ENCODE measurements at regions not wholly inside any gene's neighbourhood (a gene's known extent, or its start where the extent isn't known, plus 50 kb on each side); places are given as distances from the start of the nearest gene placed in this dataset.

DNA sequence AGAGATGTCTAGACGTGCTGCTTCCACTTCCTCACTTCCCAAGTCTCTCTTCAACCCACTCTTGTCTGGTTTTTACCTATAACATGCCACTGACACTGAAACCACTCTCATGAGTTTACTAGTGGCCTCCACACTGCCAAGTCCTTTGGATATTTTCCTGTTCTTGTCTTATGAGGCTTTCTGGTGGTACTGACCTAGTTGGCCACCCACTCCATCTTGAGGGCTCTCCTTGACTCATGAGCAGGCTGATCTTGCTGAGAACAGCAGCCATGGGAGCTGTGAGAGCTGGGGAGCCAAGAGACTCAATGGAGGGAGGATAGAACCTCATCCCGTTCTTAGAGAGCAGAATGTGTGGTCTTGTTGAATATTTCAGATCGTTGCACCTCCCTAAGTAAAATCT is 283.4 kb upstream of the PRDM1 start:
- Histone ChIP-seq H3K36me3 (ENCODE audit: insufficient read depth, low read length) (no peaks in the 10 kb centered on the region), H3K27ac (ENCODE audit: low read depth, low read length) (no peak overlapping the region)

GRCh38 chr6:105800871-105801270 is 285.3 kb upstream of the PRDM1 start:
- Histone ChIP-seq H3K36me3 (ENCODE audit: insufficient read depth, low read length) (no peaks in the 10 kb centered on the region), H3K4me3 (ENCODE audit: low read depth, low read length) (no peak overlapping the region), H3K27ac (ENCODE audit: low read depth, low read length) (no peak overlapping the region), H3K27me3 (ENCODE audit: insufficient read depth, low read length) (no peaks in the 10 kb centered on the region), H3K79me2 (ENCODE audit: control insufficient read depth, insufficient read depth, low read length, unreplicated experiment) (no peaks in the 10 kb centered on the region), H3K4me1 (ENCODE audit: control insufficient read depth, insufficient read depth, low read length, unreplicated experiment) (peaks cover 35% of the 10 kb centered on the region), H2AFZ (ENCODE audit: low read length, unreplicated experiment) (no peak overlapping the region)

More for the DNA sequence above, 283.4 kb upstream of the PRDM1 start:
- peaks cover 29% of the 10 kb centered on the region for H3K4me1 ChIP-seq (ENCODE audit: control insufficient read depth, insufficient read depth, low read length, unreplicated experiment)
- H3K79me2 ChIP-seq (ENCODE audit: control insufficient read depth, insufficient read depth, low read length, unreplicated experiment): no peaks in the 10 kb centered on the region
- no peaks in the 10 kb centered on the region for H3K27me3 ChIP-seq (ENCODE audit: insufficient read depth, low read length)
- H2AFZ ChIP-seq (ENCODE audit: low read length, unreplicated experiment): no peak overlapping the region
- H3K4me3 ChIP-seq (ENCODE audit: low read depth, low read length): no peak overlapping the region

GRCh38 chr6:105800398-105800797 is 285.7 kb upstream of the PRDM1 start:
- Histone ChIP-seq H2AFZ (ENCODE audit: low read length, unreplicated experiment) (no peak overlapping the region), H3K27me3 (ENCODE audit: insufficient read depth, low read length) (no peaks in the 10 kb centered on the region), H3K4me3 (ENCODE audit: low read depth, low read length) (no peak overlapping the region), H3K79me2 (ENCODE audit: control insufficient read depth, insufficient read depth, low read length, unreplicated experiment) (no peaks in the 10 kb centered on the region), H3K4me1 (ENCODE audit: control insufficient read depth, insufficient read depth, low read length, unreplicated experiment) (peaks cover 31% of the 10 kb centered on the region), H3K36me3 (ENCODE audit: insufficient read depth, low read length) (no peaks in the 10 kb centered on the region), H3K27ac (ENCODE audit: low read depth, low read length) (no peak overlapping the region)

DNA sequence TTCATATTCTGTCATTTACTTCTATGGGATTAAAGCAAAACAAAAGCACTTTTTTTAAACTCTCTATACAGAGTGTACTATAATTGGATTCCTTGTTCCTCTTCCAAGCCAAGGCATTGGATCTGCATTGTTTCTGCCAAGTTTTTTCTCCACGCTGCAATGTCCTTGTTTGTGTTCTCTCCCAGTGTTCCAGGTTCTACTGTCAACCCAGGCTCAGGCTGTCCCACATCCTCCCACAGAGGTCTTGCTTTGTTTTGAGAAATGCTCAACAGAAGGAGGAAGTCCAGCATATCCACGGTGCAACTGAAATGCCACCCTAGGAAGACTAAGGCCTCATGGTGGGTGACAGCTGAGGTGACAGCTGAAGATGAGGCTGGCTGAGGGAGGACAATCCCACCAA is 287.1 kb upstream of the PRDM1 start:
- Histone ChIP-seq H3K4me3 (ENCODE audit: low read depth, low read length) (no peak overlapping the region), H3K27me3 (ENCODE audit: insufficient read depth, low read length) (no peaks in the 10 kb centered on the region), H3K4me1 (ENCODE audit: control insufficient read depth, insufficient read depth, low read length, unreplicated experiment) (peaks cover 22% of the 10 kb centered on the region), H3K27ac (ENCODE audit: low read depth, low read length) (no peak overlapping the region), H3K36me3 (ENCODE audit: insufficient read depth, low read length) (no peaks in the 10 kb centered on the region), H3K79me2 (ENCODE audit: control insufficient read depth, insufficient read depth, low read length, unreplicated experiment) (no peaks in the 10 kb centered on the region), H2AFZ (ENCODE audit: low read length, unreplicated experiment) (no peak overlapping the region)

DNA sequence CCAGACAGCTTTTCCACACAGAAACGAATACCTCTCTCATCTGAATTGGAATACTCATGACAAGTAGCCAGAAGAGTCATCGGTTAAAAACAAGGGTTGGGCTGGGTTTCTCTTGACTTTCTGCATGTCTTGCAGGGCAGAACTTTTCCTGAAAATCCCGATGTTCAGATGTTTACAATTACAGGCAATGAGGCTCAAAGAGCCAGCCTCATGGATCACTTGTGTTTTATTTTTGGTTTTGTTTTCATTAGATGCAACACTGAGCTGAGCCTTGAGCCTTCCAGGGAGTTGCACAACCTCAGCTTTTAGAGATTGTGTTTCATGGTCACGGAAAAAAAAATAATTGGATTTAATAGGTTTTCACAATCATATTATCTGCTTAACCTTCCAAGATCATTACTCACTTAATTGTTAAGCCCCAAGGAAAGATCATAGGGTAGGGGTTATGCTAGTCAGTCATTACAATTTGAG is 288.1 kb upstream of the PRDM1 start:
- peaks cover 18% of the 10 kb centered on the region for H3K4me1 ChIP-seq (ENCODE audit: control insufficient read depth, insufficient read depth, low read length, unreplicated experiment)
- H3K79me2 ChIP-seq (ENCODE audit: control insufficient read depth, insufficient read depth, low read length, unreplicated experiment): no peaks in the 10 kb centered on the region
- H3K27ac ChIP-seq (ENCODE audit: low read depth, low read length): peak overlapping the region; percentile 29
- H3K4me3 ChIP-seq (ENCODE audit: low read depth, low read length): peak overlapping the region; percentile 36
- H3K27me3 ChIP-seq (ENCODE audit: insufficient read depth, low read length): no peaks in the 10 kb centered on the region
- H2AFZ ChIP-seq (ENCODE audit: low read length, unreplicated experiment): peak overlapping the region; percentile 83
- no peaks in the 10 kb centered on the region for H3K36me3 ChIP-seq (ENCODE audit: insufficient read depth, low read length)

DNA sequence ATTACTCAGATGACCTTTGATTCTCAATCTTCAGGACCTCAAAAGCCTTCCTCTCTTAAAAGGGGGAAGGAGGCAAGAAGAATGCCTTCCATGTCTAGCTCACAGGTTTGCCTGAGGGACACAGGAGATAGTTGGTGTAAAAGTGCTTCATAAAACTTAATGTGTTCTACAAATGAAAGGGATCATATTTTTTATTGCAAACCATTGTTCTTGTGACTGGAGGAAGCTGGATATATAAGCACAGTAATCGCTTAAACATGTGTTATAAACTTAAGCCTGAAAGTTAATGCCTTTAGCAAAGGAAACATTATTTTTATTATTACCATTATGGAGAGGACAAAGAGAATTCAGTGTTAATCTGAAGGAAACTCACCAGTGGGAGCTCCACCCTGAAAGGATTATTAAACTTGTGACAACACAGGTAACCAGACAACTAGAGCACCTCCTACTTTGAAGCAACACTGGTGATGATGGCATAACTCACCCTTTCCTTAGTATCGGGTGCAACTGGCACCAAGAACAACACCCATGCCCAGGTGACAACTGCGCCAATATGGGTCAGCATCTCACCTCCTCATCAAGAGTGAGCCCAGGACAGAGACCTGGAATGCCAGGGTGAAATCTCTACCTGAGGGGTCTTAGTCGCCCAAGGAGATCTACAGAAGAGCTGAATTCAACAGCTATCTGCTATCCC is 288.7 kb upstream of the PRDM1 start:
- Histone ChIP-seq H3K79me2 (ENCODE audit: control insufficient read depth, insufficient read depth, low read length, unreplicated experiment) (no peaks in the 10 kb centered on the region), H3K27me3 (ENCODE audit: insufficient read depth, low read length) (no peaks in the 10 kb centered on the region), H3K4me3 (ENCODE audit: low read depth, low read length) (peak overlapping the region; percentile 36), H3K4me1 (ENCODE audit: control insufficient read depth, insufficient read depth, low read length, unreplicated experiment) (peaks cover 18% of the 10 kb centered on the region), H2AFZ (ENCODE audit: low read length, unreplicated experiment) (peak overlapping the region; percentile 83), H3K27ac (ENCODE audit: low read depth, low read length) (peak overlapping the region; percentile 29), H3K36me3 (ENCODE audit: insufficient read depth, low read length) (no peaks in the 10 kb centered on the region)

DNA sequence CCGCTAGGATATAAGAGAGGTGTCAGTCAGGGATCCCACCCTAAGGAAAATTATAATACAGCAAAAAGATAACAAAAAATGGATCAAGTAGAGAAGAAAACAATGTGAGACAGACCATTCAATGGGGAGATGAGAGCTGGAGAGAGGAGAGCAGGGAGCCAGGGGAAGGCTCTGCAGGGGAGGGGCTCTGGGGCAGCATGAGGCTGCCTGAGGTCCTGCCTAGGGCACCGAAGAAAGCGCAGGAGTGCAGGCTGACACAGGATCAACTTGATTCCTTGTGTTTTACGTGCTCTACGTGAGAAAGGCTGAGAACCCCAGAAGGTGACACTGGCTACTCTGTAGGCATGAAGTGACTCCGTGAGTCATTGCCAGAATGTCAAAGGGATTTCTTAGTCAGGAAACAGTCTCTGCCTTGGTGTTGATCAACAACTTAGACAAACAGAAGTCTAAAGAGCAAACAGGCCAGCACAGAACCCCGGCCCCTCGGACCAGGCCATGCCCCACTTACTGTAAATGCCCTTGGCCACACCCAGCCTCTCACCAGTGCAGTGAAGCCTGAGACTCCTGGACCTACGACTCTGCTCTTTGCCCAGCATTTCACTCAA is 290.1 kb upstream of the PRDM1 start:
- no peak overlapping the region for H2AFZ ChIP-seq (ENCODE audit: low read length, unreplicated experiment)
- no peaks in the 10 kb centered on the region for H3K79me2 ChIP-seq (ENCODE audit: control insufficient read depth, insufficient read depth, low read length, unreplicated experiment)
- peaks cover 18% of the 10 kb centered on the region for H3K4me1 ChIP-seq (ENCODE audit: control insufficient read depth, insufficient read depth, low read length, unreplicated experiment)
- no peaks in the 10 kb centered on the region for H3K36me3 ChIP-seq (ENCODE audit: insufficient read depth, low read length)
- H3K27ac ChIP-seq (ENCODE audit: low read depth, low read length): no peak overlapping the region
- H3K4me3 ChIP-seq (ENCODE audit: low read depth, low read length): no peak overlapping the region
- H3K27me3 ChIP-seq (ENCODE audit: insufficient read depth, low read length): no peaks in the 10 kb centered on the region

DNA sequence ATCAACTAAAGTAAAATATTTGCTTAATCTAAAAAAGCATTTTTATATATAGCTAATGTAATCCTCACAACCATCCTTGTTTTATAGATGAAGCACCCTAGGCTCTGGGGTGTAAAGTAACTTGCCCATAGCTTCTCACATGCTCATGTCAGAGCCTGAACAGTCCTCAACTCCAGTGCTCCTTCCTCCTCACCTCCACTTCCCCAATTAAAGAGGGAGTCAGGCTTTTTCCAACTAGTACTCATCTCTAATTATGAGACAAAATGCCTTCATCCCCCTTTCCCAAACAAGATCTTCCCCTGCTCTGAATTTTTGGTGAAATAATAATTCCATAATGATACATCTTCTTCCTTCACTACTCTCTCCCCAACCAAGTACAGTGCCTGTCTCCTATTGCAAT is 290.8 kb upstream of the PRDM1 start:
- H3K27ac ChIP-seq (ENCODE audit: low read depth, low read length): no peak overlapping the region
- H3K4me3 ChIP-seq (ENCODE audit: low read depth, low read length): no peak overlapping the region
- no peak overlapping the region for H2AFZ ChIP-seq (ENCODE audit: low read length, unreplicated experiment)
- no peaks in the 10 kb centered on the region for H3K79me2 ChIP-seq (ENCODE audit: control insufficient read depth, insufficient read depth, low read length, unreplicated experiment)
- H3K36me3 ChIP-seq (ENCODE audit: insufficient read depth, low read length): no peaks in the 10 kb centered on the region
- peaks cover 18% of the 10 kb centered on the region for H3K4me1 ChIP-seq (ENCODE audit: control insufficient read depth, insufficient read depth, low read length, unreplicated experiment)
- H3K27me3 ChIP-seq (ENCODE audit: insufficient read depth, low read length): no peaks in the 10 kb centered on the region

- Histone ChIP-seq H3K4me3 (ENCODE audit: low read depth, low read length) (no peak overlapping the region), H3K27me3 (ENCODE audit: insufficient read depth, low read length) (no peaks in the 10 kb centered on the region), H3K79me2 (ENCODE audit: control insufficient read depth, insufficient read depth, low read length, unreplicated experiment) (no peaks in the 10 kb centered on the region), H3K36me3 (ENCODE audit: insufficient read depth, low read length) (no peaks in the 10 kb centered on the region), H2AFZ (ENCODE audit: low read length, unreplicated experiment) (no peak overlapping the region), H3K4me1 (ENCODE audit: control insufficient read depth, insufficient read depth, low read length, unreplicated experiment) (peaks cover 18% of the 10 kb centered on the region), H3K27ac (ENCODE audit: low read depth, low read length) (no peak overlapping the region)
Observed at GRCh38 chr6:105794870-105795269, 291.3 kb upstream of the PRDM1 start.

DNA sequence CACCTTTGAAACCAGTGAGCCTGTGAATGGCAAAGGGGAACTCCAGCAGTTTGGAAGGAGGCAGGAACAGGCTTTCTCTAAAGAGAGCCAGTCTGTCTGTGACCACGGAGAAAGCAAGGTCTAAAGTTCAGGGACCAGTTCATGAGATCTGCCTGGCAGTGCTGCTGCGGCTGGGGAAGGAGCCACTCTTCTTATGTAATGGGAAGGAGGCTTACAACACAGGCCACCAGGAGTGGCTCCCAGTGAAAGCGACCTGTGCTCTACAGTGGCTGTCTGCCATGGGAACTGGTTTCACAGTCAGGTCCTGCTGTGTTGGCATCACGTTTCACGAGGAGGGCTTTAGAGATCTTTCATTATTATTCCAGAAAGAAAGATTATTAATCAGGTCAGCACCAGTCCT is 291.9 kb upstream of the PRDM1 start:
- H3K27me3 ChIP-seq (ENCODE audit: insufficient read depth, low read length): no peaks in the 10 kb centered on the region
- no peaks in the 10 kb centered on the region for H3K79me2 ChIP-seq (ENCODE audit: control insufficient read depth, insufficient read depth, low read length, unreplicated experiment)
- peaks cover 18% of the 10 kb centered on the region for H3K4me1 ChIP-seq (ENCODE audit: control insufficient read depth, insufficient read depth, low read length, unreplicated experiment)
- H2AFZ ChIP-seq (ENCODE audit: low read length, unreplicated experiment): no peak overlapping the region
- H3K4me3 ChIP-seq (ENCODE audit: low read depth, low read length): no peak overlapping the region
- H3K27ac ChIP-seq (ENCODE audit: low read depth, low read length): no peak overlapping the region
- no peaks in the 10 kb centered on the region for H3K36me3 ChIP-seq (ENCODE audit: insufficient read depth, low read length)

DNA sequence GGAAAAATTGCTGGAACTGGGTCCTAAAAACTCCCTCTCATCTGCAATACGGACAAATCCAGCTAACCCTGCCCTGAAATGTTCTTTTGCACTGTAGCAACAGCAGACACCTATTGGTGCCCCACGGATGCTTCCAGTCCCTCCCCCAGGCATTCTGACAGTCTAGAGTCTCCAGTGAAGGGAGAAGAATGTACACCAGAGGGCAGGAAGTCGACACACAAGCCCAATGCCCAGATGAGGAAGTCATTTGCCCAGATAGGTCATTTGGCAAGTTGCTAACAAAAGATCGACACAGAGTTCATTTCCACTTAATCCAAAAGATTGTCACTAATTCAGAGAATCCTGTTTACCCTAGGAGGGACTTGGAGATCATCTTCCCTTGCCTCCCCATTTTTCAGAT is 293.0 kb upstream of the PRDM1 start:
- Histone ChIP-seq H3K4me1 (ENCODE audit: control insufficient read depth, insufficient read depth, low read length, unreplicated experiment) (peaks cover 8% of the 10 kb centered on the region), H3K4me3 (ENCODE audit: low read depth, low read length) (no peak overlapping the region), H3K36me3 (ENCODE audit: insufficient read depth, low read length) (no peaks in the 10 kb centered on the region), H3K27ac (ENCODE audit: low read depth, low read length) (no peak overlapping the region), H2AFZ (ENCODE audit: low read length, unreplicated experiment) (no peak overlapping the region), H3K27me3 (ENCODE audit: insufficient read depth, low read length) (no peaks in the 10 kb centered on the region), H3K79me2 (ENCODE audit: control insufficient read depth, insufficient read depth, low read length, unreplicated experiment) (no peaks in the 10 kb centered on the region)
